Rectal smooth muscle tissue (tissue), 1 donor: ENCODE measurements at regions not wholly inside any gene's neighbourhood (a gene's known extent, or its start where the extent isn't known, plus 50 kb on each side); places are given as distances from the start of the nearest gene placed in this dataset.

Experiments
- H3K27ac ChIP-seq: one replicate; pipeline ENCODE4 v1.7.0; 2013; ENCODE audit warnings: low read depth, low read length, inconsistent platforms
- H3K27me3 ChIP-seq: one replicate; pipeline ENCODE4 v1.7.0; 2013; ENCODE audit warnings: low read length; ENCODE audit not compliant: control insufficient read depth, insufficient read depth
- H3K36me3 ChIP-seq: one replicate; pipeline ENCODE4 v1.7.0; 2013; ENCODE audit warnings: low read length; ENCODE audit not compliant: control insufficient read depth, insufficient read depth
- H3K4me1 ChIP-seq: one replicate; pipeline ENCODE4 v1.7.0; 2013; ENCODE audit warnings: low read length; ENCODE audit not compliant: control insufficient read depth, insufficient read depth
- H3K4me3 ChIP-seq: one replicate; pipeline ENCODE4 v1.7.0; 2013; ENCODE audit warnings: low read length
- H3K9ac ChIP-seq: one replicate; pipeline ENCODE4 v1.7.0; 2013; ENCODE audit warnings: low read length

DNA sequence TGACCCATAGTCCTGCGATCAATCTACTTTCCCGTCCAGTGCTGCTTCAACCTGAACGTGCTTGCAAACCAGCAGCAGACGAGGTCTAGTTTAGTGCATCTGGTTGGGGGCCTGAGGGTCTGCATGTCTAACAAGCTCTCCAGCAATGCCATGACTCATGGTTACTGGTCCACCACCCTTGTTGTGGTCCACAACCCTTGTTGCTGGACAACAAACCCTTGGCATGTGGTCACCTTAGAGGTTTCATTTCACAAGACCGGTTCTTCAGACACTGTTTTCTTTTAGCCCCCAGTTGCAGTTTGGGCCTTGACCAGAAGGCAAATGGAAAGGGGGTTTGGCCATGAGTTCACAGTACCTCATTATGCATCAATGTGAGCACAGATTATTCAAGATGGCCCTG, 424.8 kb downstream of the QKI start:
- H3K27me3 ChIP-seq: no peaks in the 10 kb centered on the region
- no peaks in the 10 kb centered on the region for H3K4me1 ChIP-seq
- no peaks in the 10 kb centered on the region for H3K36me3 ChIP-seq
- H3K4me3 ChIP-seq: no peak overlapping the region
- H3K27ac ChIP-seq: no peak overlapping the region
- no peak overlapping the region for H3K9ac ChIP-seq

DNA sequence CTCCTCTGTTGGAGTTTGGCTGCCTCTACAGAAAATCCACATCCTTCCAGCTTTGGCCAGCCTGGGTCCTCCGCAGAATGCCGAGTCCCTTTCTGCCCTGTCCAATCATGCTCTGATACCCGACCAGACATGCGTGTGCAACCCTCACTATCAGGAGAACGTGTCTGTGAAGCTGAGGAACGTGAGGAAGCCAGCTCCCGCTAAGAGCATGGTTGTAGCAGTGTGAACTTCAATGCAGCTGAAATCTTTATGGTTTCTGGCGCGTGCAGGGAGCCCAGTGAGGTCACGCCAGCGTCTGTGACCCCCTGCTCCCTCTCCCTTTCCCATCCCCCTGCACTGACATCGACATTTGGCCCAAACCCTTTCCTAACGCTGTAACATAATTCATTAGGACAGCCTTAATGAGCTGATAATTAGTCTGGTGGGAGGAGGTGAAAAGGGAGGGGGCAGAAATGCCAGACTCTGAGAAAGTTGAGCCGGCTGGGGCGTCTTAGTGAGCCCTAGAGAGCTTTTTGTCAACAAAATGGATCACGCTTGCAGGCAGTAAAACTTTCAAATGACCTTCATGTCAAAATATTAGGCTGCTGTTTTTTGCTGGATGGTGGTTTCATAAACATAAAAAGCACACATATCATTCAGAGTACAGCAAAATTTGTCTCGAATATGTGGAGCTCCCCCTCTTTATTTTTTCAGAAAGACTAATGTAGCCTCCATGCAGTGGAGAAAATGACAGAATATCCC, 423.3 kb downstream of the QKI start:
- Histone ChIP-seq H3K4me1 (no peaks in the 10 kb centered on the region), H3K4me3 (peak overlapping the region; percentile 46), H3K27ac (no peak overlapping the region), H3K27me3 (no peaks in the 10 kb centered on the region), H3K9ac (no peak overlapping the region), H3K36me3 (no peaks in the 10 kb centered on the region)

GRCh38 chr6:163836876-163837690, 422.6 kb downstream of the QKI start:
- H3K36me3 ChIP-seq: no peaks in the 10 kb centered on the region
- peak overlapping the region; percentile 46 for H3K4me3 ChIP-seq
- no peaks in the 10 kb centered on the region for H3K27me3 ChIP-seq
- H3K9ac ChIP-seq: no peak overlapping the region
- H3K27ac ChIP-seq: no peak overlapping the region
- H3K4me1 ChIP-seq: no peaks in the 10 kb centered on the region

- Histone ChIP-seq H3K9ac (no peak overlapping the region), H3K4me1 (no peaks in the 10 kb centered on the region), H3K4me3 (no peak overlapping the region), H3K36me3 (no peaks in the 10 kb centered on the region), H3K27ac (no peak overlapping the region), H3K27me3 (no peaks in the 10 kb centered on the region)
These were observed 421.1 kb downstream of the QKI start for GRCh38 chr6:163835439-163836171.

DNA sequence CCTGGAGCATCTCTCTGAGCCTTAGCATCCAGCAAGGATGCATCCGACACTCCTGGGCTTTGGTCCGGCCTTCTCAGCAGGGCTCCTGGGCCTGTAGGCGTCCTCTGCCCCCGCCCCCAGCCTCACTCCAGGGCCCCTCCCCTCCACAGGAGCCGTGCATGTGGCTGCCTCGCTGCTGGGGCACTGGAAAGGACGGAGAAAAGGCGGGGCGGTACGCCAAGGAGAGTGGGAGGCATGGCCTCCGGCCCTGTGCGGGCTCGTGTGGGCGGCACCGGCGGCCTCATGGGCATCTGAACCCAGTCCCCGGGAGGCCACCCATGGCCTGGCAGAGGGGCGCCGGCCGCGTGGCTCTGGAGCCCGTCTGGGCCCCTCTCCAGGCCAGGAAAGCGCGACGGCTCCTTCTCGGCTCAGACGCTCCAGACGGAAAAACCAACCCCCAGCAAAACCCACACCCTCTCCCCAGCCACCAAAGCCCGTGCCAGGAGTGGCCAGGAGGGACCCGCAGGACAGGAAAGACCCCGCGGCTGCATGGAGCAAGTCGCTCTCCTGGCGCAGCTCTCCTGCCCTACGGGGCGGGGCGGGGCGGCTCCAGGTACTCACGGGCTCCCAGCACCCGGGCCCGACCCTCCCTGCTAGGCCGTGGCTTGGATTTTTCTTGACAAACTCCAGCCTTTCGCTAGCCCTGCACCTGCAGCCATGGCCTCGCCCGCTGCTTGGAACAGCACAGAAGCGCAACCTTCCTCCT, 419.9 kb downstream of the QKI start:
- H3K36me3 ChIP-seq: no peaks in the 10 kb centered on the region
- no peak overlapping the region for H3K4me3 ChIP-seq
- H3K4me1 ChIP-seq: no peaks in the 10 kb centered on the region
- no peak overlapping the region for H3K27ac ChIP-seq
- H3K9ac ChIP-seq: no peak overlapping the region
- H3K27me3 ChIP-seq: no peaks in the 10 kb centered on the region

DNA sequence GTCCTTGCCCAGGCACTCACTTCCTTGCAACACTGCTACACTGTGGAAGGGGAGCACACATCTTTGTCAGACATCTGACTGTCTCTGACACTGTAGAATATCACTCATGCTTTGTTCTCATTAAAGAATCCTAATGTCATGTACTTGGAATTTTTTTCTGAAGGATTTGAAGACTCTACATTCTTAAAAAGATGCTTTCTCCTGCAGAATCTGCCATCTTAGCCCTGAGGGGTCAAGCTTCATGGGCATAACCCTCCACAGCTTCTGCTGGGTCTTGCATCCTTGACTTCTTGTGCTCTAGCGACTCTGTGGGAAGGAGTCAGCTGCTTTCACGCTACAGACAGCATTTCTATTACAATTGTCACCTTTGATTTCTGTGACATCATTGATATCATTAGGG, 417.2 kb downstream of the QKI start:
- Histone ChIP-seq H3K36me3 (no peaks in the 10 kb centered on the region), H3K27ac (no peak overlapping the region), H3K27me3 (no peaks in the 10 kb centered on the region), H3K4me3 (no peak overlapping the region), H3K4me1 (no peaks in the 10 kb centered on the region), H3K9ac (no peak overlapping the region)

DNA sequence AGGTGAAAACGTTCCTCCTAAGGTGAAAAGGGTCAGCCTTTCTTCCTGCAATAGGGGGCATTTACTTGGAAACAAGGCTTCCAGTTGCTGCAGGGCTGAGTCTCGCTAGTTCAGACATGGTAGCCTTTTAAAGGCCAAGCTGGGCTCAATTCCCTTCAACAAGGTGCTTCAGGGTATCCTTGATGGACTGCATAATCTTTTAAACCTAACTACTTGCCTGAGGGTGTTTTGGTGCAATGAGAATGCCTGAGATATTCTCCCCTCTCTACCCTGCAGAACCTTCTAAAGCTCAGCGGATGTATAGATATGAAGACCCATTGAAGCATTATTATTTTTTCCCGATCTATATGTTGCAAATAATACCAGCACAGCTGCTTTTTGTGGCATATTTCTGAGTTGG, 416.1 kb downstream of the QKI start:
- Histone ChIP-seq H3K4me3 (no peak overlapping the region), H3K4me1 (no peaks in the 10 kb centered on the region), H3K27me3 (no peaks in the 10 kb centered on the region), H3K27ac (no peak overlapping the region), H3K9ac (no peak overlapping the region), H3K36me3 (no peaks in the 10 kb centered on the region)

DNA sequence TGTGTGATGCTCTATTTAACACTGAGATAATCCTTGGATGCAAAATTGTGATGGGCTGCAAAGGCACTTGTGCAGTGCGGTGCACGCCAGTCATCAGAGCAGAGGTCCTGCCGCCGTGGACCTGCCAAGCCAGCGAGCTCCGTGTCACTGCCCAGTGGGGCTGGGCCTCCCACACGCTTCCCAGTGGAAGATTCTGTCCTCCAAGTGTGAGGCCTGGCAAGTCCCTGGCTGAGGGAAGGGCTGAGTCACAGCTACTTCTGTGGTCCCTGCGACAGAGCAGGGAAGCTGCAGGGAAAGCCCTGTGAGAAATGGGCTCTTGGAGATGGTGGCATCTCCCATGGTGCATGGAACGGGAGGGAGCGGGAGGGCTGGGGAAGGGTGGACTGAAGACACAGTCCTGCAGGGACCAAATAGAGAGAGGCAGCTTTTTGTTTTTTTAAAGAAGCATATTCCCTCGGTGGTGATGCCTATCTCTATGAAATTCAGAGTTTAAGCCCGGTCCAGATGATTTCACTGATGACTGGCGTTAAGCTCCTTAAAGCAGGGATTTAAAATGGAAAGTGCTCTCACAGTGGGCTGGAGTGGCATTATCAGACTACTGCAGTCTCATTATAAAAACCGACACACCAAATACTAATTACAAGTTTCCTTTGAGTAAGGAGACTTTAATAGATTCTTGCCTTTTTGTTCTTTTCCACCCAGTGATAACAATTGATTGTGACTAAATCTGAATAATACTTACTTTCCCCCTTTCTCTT, 413.7 kb downstream of the QKI start:
- H3K27me3 ChIP-seq: no peaks in the 10 kb centered on the region
- no peaks in the 10 kb centered on the region for H3K36me3 ChIP-seq
- H3K4me3 ChIP-seq: no peak overlapping the region
- H3K9ac ChIP-seq: no peak overlapping the region
- H3K4me1 ChIP-seq: no peaks in the 10 kb centered on the region
- no peak overlapping the region for H3K27ac ChIP-seq

DNA sequence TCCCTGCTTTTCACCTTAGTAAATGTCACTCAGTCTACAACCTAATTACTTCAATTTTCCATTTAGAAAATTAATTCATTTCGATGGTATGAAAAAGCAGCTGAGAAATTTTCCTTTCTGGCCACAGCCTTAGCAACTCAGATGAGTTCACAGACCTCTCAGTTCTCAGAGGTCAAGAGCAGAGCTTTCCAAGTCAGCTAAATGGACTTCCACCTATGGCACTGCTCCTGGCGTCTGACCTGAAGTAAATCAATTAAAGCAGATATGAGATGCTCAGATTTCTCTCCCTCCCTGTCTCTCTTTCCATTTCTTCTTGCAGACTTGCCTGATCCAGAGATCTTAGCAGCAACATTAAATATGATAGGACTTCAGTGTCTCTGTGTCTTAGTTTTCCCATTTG, 412.6 kb downstream of the QKI start:
- Histone ChIP-seq H3K4me3 (no peak overlapping the region), H3K36me3 (no peaks in the 10 kb centered on the region), H3K9ac (no peak overlapping the region), H3K27ac (no peak overlapping the region), H3K27me3 (no peaks in the 10 kb centered on the region), H3K4me1 (no peaks in the 10 kb centered on the region)

DNA sequence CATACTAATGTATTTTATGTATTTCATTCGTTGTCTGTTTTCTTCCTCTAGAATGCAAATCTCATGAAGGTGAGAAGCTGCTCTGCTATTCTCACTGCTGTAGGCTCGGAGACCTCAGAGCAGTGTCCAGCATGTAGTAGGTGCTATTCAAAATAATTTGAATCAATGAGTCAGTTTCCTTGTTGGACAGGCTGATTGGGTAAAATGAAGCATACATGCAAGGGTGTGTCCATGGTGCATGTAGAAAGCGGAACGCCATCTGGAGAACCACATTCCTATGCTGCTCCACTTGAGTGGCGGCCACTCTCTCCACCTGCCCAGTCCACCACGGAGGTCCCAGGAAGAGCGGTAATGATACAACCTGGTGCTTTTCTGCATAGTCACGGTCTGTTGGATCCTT, 412.1 kb downstream of the QKI start:
- no peaks in the 10 kb centered on the region for H3K36me3 ChIP-seq
- no peaks in the 10 kb centered on the region for H3K4me1 ChIP-seq
- H3K9ac ChIP-seq: no peak overlapping the region
- H3K27ac ChIP-seq: no peak overlapping the region
- H3K27me3 ChIP-seq: no peaks in the 10 kb centered on the region
- H3K4me3 ChIP-seq: no peak overlapping the region

DNA sequence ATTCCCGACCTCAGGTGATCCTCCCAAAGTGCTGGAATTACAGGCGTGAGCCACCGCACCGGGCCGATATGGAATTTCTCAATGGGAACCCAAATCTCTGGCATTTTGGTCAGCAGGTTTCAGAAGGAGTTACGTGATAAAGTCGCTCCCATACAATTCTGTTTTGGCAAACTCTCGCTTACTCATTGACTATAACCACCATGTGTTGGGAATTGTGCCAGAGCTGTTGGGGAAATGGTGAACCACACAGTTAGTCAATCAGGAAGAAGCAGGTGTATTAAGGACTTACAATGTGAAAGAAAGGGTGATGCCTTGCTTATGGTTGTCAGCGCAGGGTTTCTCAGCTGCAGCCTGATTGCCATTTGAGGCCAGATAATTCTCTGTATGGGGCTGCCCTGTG, 410.5 kb downstream of the QKI start:
- no peaks in the 10 kb centered on the region for H3K4me1 ChIP-seq
- H3K27ac ChIP-seq: no peak overlapping the region
- H3K36me3 ChIP-seq: no peaks in the 10 kb centered on the region
- no peak overlapping the region for H3K9ac ChIP-seq
- no peaks in the 10 kb centered on the region for H3K27me3 ChIP-seq
- H3K4me3 ChIP-seq: no peak overlapping the region
